ENCODE measurements at regions not wholly inside any gene's neighbourhood (a gene's known extent, or its start where the extent isn't known, plus 50 kb on each side); places are given as distances from the start of the nearest gene placed in this dataset.

GRCh38 chr21:27450216-27450615 lies 483.3 kb upstream of the ADAMTS5 start:
- Histone ChIP-seq H3K27me3 (ENCODE audit: control insufficient read depth in 3 of 3, insufficient read depth in 3 of 3, low read length in 2 of 3) (no peaks in the 10 kb centered on the region), H3K4me3 (no peak overlapping the region), H3K9ac (ENCODE audit: insufficient read depth in 1 of 2, low read length in 2 of 2) (no peak overlapping the region), H3K4me1 (ENCODE audit: control insufficient read depth in 5 of 5, insufficient read depth in 5 of 5, low read length in 5 of 5) (peaks cover 0 to 10% (median 5%) of the 10 kb centered on the region in 5 donors), H3K36me3 (ENCODE audit: control insufficient read depth in 4 of 4, insufficient read depth in 4 of 4, low read length in 4 of 4) (no peaks in the 10 kb centered on the region), H3K27ac (ENCODE audit: low read depth in 1 of 2, low read length in 1 of 2) (no peak overlapping the region), H3K9me3 (ENCODE audit: control insufficient read depth in 4 of 4, insufficient read depth in 3 of 4, low read length in 3 of 4) (peaks cover 0 to 2% (median 0%) of the 10 kb centered on the region in 4 donors)
- no peak for ATAC-seq (ENCODE audit: insufficient read depth, low FRiP score)
- no peak for DNase-seq
- WGBS, 2 donors = 54 to 65% methylated on average over 3 of the region's 3 CpGs
- no peak for TF ChIP-seq CTCF (IDR thresholded peaks at IDR 0.05; ENCODE audit: control extremely low read depth, extremely low read depth)

- DNase-seq (peak in 1 of 3 donors; percentile 60), ATAC-seq (ENCODE audit: insufficient read depth, low FRiP score) (no peak)
- H3K9me3 ChIP-seq (ENCODE audit: control insufficient read depth in 4 of 4, insufficient read depth in 3 of 4, low read length in 3 of 4) = peaks cover 0 to 2% (median 0%) of the 10 kb centered on the region in 4 donors
- H3K27ac ChIP-seq (ENCODE audit: low read depth in 1 of 2, low read length in 1 of 2) = peak overlapping the region in 1 of 2 donors; percentile 33
- no peak overlapping the region for H3K9ac ChIP-seq (ENCODE audit: insufficient read depth in 1 of 2, low read length in 2 of 2)
- TF ChIP-seq CTCF (IDR thresholded peaks at IDR 0.05; ENCODE audit: control extremely low read depth, extremely low read depth) = no peak
- H3K4me3 ChIP-seq = no peak overlapping the region
- H3K36me3 ChIP-seq (ENCODE audit: control insufficient read depth in 4 of 4, insufficient read depth in 4 of 4, low read length in 4 of 4) = no peaks in the 10 kb centered on the region
- peaks cover 0 to 10% (median 5%) of the 10 kb centered on the region in 5 donors for H3K4me1 ChIP-seq (ENCODE audit: control insufficient read depth in 5 of 5, insufficient read depth in 5 of 5, low read length in 5 of 5)
- no peaks in the 10 kb centered on the region for H3K27me3 ChIP-seq (ENCODE audit: control insufficient read depth in 3 of 3, insufficient read depth in 3 of 3, low read length in 2 of 3)
- WGBS, 2 donors = 31 to 48% methylated on average over 7 of the region's 7 CpGs
Observed at GRCh38 chr21:27448960-27449359, 482.1 kb upstream of the ADAMTS5 start.

GRCh38 chr21:27447843-27448242 lies 481.0 kb upstream of the ADAMTS5 start:
- H3K9me3 ChIP-seq (ENCODE audit: control insufficient read depth in 4 of 4, insufficient read depth in 3 of 4, low read length in 3 of 4) = peaks cover 0 to 2% (median 0%) of the 10 kb centered on the region in 4 donors
- no peak overlapping the region for H3K9ac ChIP-seq (ENCODE audit: insufficient read depth in 1 of 2, low read length in 2 of 2)
- WGBS, 2 donors = 78 to 83% methylated on average over 1 of the region's 1 CpG
- peaks cover 0 to 10% (median 5%) of the 10 kb centered on the region in 5 donors for H3K4me1 ChIP-seq (ENCODE audit: control insufficient read depth in 5 of 5, insufficient read depth in 5 of 5, low read length in 5 of 5)
- peak in 2 of 3 donors; percentile 56 to 64 for DNase-seq
- H3K27ac ChIP-seq (ENCODE audit: low read depth in 1 of 2, low read length in 1 of 2) = no peak overlapping the region
- no peaks in the 10 kb centered on the region for H3K27me3 ChIP-seq (ENCODE audit: control insufficient read depth in 3 of 3, insufficient read depth in 3 of 3, low read length in 2 of 3)
- ATAC-seq (ENCODE audit: insufficient read depth, low FRiP score) = no peak
- TF ChIP-seq CTCF (IDR thresholded peaks at IDR 0.05; ENCODE audit: control extremely low read depth, extremely low read depth) = no peak
- H3K4me3 ChIP-seq = no peak overlapping the region
- H3K36me3 ChIP-seq (ENCODE audit: control insufficient read depth in 4 of 4, insufficient read depth in 4 of 4, low read length in 4 of 4) = no peaks in the 10 kb centered on the region

Data from lung (tissue), 11 donors.